H7 (cell line): ENCODE measurements at regions not wholly inside any gene's neighbourhood (a gene's known extent, or its start where the extent isn't known, plus 50 kb on each side); places are given as distances from the start of the nearest gene placed in this dataset.

Experiments
- DNase-seq: peaks from one replicate; pipeline ENCODE4 v3.0.0; 2012
- H3K27me3 ChIP-seq: 2 replicates; pipeline ENCODE4 v1.6.0; 2011; ENCODE audit warnings: mild to moderate bottlenecking, low read length; ENCODE audit not compliant: control insufficient read depth, insufficient read depth
- H3K36me3 ChIP-seq: replicated peaks from 2 replicates; pipeline ENCODE4 v1.5.1; 2011; ENCODE audit warnings: low read length; ENCODE audit not compliant: control insufficient read depth, insufficient read depth
- H3K4me3 ChIP-seq: 2 replicates; pipeline ENCODE4 v1.5.1; 2011; ENCODE audit warnings: low read depth, mild to moderate bottlenecking, control low read depth, low read length, moderate library complexity; ENCODE audit not compliant: insufficient read depth

GRCh38 chr4:85221606-85222005 is 253.3 kb upstream of the ARHGAP24 start:
- no peaks in the 10 kb centered on the region for H3K27me3 ChIP-seq
- H3K4me3 ChIP-seq: no peak overlapping the region
- no peak for DNase-seq
- no peaks in the 10 kb centered on the region for H3K36me3 ChIP-seq

GRCh38 chr4:85222561-85222960 is 252.4 kb upstream of the ARHGAP24 start:
- DNase-seq: no peak
- Histone ChIP-seq H3K36me3 (no peaks in the 10 kb centered on the region), H3K27me3 (no peaks in the 10 kb centered on the region), H3K4me3 (no peak overlapping the region)

GRCh38 chr4:85228264-85228663 is 246.7 kb upstream of the ARHGAP24 start:
- Histone ChIP-seq H3K36me3 (no peaks in the 10 kb centered on the region), H3K4me3 (no peak overlapping the region), H3K27me3 (no peaks in the 10 kb centered on the region)
- DNase-seq: no peak

GRCh38 chr4:85233516-85233915 is 241.4 kb upstream of the ARHGAP24 start:
- no peak for DNase-seq
- Histone ChIP-seq H3K36me3 (no peaks in the 10 kb centered on the region), H3K27me3 (no peaks in the 10 kb centered on the region), H3K4me3 (no peak overlapping the region)

- Histone ChIP-seq H3K4me3 (no peak overlapping the region), H3K27me3 (no peaks in the 10 kb centered on the region), H3K36me3 (no peaks in the 10 kb centered on the region)
- DNase-seq: peak; percentile 18
Measured at GRCh38 chr4:85243857-85244256, 231.1 kb upstream of the ARHGAP24 start.

- no peak overlapping the region for H3K4me3 ChIP-seq
- DNase-seq: no peak
- H3K27me3 ChIP-seq: no peaks in the 10 kb centered on the region
- H3K36me3 ChIP-seq: no peaks in the 10 kb centered on the region
Measured at GRCh38 chr4:85244638-85245037, 230.3 kb upstream of the ARHGAP24 start.

GRCh38 chr4:85246055-85246454 is 228.9 kb upstream of the ARHGAP24 start:
- no peaks in the 10 kb centered on the region for H3K27me3 ChIP-seq
- no peak overlapping the region for H3K4me3 ChIP-seq
- no peaks in the 10 kb centered on the region for H3K36me3 ChIP-seq
- DNase-seq: no peak

- no peak for DNase-seq
- no peaks in the 10 kb centered on the region for H3K36me3 ChIP-seq
- no peak overlapping the region for H3K4me3 ChIP-seq
- H3K27me3 ChIP-seq: no peaks in the 10 kb centered on the region
Measured at GRCh38 chr4:85250852-85251251, 224.1 kb upstream of the ARHGAP24 start.

GRCh38 chr4:85257817-85258370 is 217.1 kb upstream of the ARHGAP24 start:
- Histone ChIP-seq H3K4me3 (no peak overlapping the region), H3K27me3 (no peaks in the 10 kb centered on the region), H3K36me3 (no peaks in the 10 kb centered on the region)
- DNase-seq: no peak

GRCh38 chr4:85260064-85260463 is 214.9 kb upstream of the ARHGAP24 start:
- H3K36me3 ChIP-seq: no peaks in the 10 kb centered on the region
- no peak overlapping the region for H3K4me3 ChIP-seq
- DNase-seq: no peak
- H3K27me3 ChIP-seq: no peaks in the 10 kb centered on the region

- Histone ChIP-seq H3K4me3 (no peak overlapping the region), H3K27me3 (no peaks in the 10 kb centered on the region), H3K36me3 (no peaks in the 10 kb centered on the region)
- DNase-seq: no peak
Measured at GRCh38 chr4:85265234-85265633, 209.7 kb upstream of the ARHGAP24 start.

GRCh38 chr4:85268188-85268587 is 206.8 kb upstream of the ARHGAP24 start:
- Histone ChIP-seq H3K27me3 (no peaks in the 10 kb centered on the region), H3K36me3 (no peaks in the 10 kb centered on the region), H3K4me3 (no peak overlapping the region)
- DNase-seq: no peak

GRCh38 chr4:85268961-85269360 is 206.0 kb upstream of the ARHGAP24 start:
- Histone ChIP-seq H3K4me3 (no peak overlapping the region), H3K27me3 (no peaks in the 10 kb centered on the region), H3K36me3 (no peaks in the 10 kb centered on the region)
- DNase-seq: no peak

- Histone ChIP-seq H3K36me3 (no peaks in the 10 kb centered on the region), H3K4me3 (no peak overlapping the region), H3K27me3 (no peaks in the 10 kb centered on the region)
- DNase-seq: no peak
Measured at GRCh38 chr4:85274955-85275354, 200.0 kb upstream of the ARHGAP24 start.

GRCh38 chr4:85280963-85281362 is 194.0 kb upstream of the ARHGAP24 start:
- Histone ChIP-seq H3K4me3 (no peak overlapping the region), H3K27me3 (no peaks in the 10 kb centered on the region), H3K36me3 (no peaks in the 10 kb centered on the region)
- DNase-seq: no peak

- DNase-seq: no peak
Measured at GRCh38 chr4:85291226-85291625, 183.7 kb upstream of the ARHGAP24 start.

More at GRCh38 chr4:85291226-85291625, 183.7 kb upstream of the ARHGAP24 start:
- Histone ChIP-seq H3K4me3 (no peak overlapping the region), H3K27me3 (no peaks in the 10 kb centered on the region), H3K36me3 (no peaks in the 10 kb centered on the region)
